Ovary (tissue), 7 donors: ENCODE measurements at regions not wholly inside any gene's neighbourhood (a gene's known extent, or its start where the extent isn't known, plus 50 kb on each side); places are given as distances from the start of the nearest gene placed in this dataset.

ENCODE experiments used
- DNase-seq, 5 donors: peaks; one replicate each; pipeline ENCODE4 v3.0.0-alpha.2; 2019 to 2020
- H3K27ac ChIP-seq, 2 donors: fragments of 200-600 bp; one replicate each; pipeline versions ENCODE4 v1.5.1 to v1.8.0; 2019 to 2022
- H3K27me3 ChIP-seq: fragments of 200-600 bp; one replicate; pipeline ENCODE4 v1.8.0; 2022
- H3K36me3 ChIP-seq: fragments of 200-600 bp; sonication (generic); one replicate; pipeline ENCODE4 v1.5.1; 2019
- H3K4me1 ChIP-seq: one replicate; pipeline ENCODE4 v1.8.1; 2013; ENCODE audit warnings: mild to moderate bottlenecking, moderate library complexity; ENCODE audit not compliant: insufficient read depth
- H3K4me3 ChIP-seq: fragments of 200-600 bp; sonication (generic); one replicate; pipeline ENCODE4 v1.5.1; 2017
- H3K9me3 ChIP-seq, 2 donors: fragments of 200-600 bp in 1 of 2; sonication (generic) in 1 of 2; one replicate each; pipeline versions ENCODE4 v1.5.1 to v1.8.1; 2013 to 2019; ENCODE audit warnings: mild to moderate bottlenecking in 1 of 2, moderate library complexity in 1 of 2
- CTCF ChIP-seq, 3 donors: fragments of 450-650 bp in 2 of 3; fragments of 200-600 bp in 1 of 3; IDR thresholded peaks; one replicate each; pipeline versions ENCODE4 v1.5.1 to v1.8.0; 2016 to 2022; ENCODE audit warnings: antibody characterized with exemption in 3 of 3, mild to moderate bottlenecking in 1 of 3
- EP300 ChIP-seq: sonication (generic); formaldehyde crosslinking; IDR thresholded peaks from one replicate; pipeline ENCODE4 v1.6.1; 2017; ENCODE audit warnings: antibody characterized with exemption
- POLR2A ChIP-seq: fragments of 450-650 bp; IDR thresholded peaks from one replicate; pipeline ENCODE4 v1.6.1; 2017; ENCODE audit warnings: antibody characterized with exemption, mild to moderate bottlenecking, moderate library complexity
- WGBS, 3 donors: extraction: QIAGEN DNeasy Blood & Tissue Kit in 1 of 3; methylation state at CpG; one replicate each; pipeline versions ENCODE4 v1.1.5 to v1.1.7; 2013 to 2017; 5-methylcytosine and 5-hydroxymethylcytosine counted together
- intact Hi-C, 4 donors: fragments of 100-400 bp; cut with DNase I; formaldehyde crosslinking; loops; one replicate each; pipeline versions ENCODE4 v1.11.0 to v1.15.1; 2022 to 2023
- donor health status: DM: no; HTN: no; CAD: no; lungs with moderate emphysema.
- donor health status: DM: no; HTN: no; CAD: no.
- donor health status: Bipolar disorder and iron deficiency.
- donor health status: DM: no; HTN: no; CAD: no.
- donor health status: DM: yes; HTN: yes; CAD: no.

GRCh38 chr2:239518286-239519088 is 117.7 kb upstream of the HDAC4 start:
- WGBS, 3 donors = 89 to 92% (median 90%) methylated on average over 19 of the region's 19 CpGs
- intact Hi-C loops = no loop called here
- no peak for DNase-seq

DNA sequence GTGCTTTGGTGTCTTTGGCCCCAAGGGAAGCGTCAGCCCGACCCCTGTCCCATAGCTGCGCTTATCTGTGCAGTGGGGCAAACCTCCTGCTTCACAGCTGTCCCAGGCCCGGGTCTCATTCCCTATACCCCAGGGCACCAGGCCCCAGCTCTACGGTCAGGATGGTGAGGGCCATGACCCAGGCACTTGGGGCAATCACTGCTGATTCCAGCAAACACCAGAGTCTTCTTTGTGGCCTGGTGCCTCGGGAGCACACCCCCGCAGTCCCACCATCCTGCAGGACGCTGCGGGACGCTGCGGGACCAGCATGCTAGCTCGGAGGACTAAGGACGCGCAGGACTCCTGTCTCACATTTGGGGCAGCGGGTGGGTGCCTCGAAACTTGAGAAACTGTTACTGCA is 116.9 kb upstream of the HDAC4 start:
- H3K27ac ChIP-seq = no peak overlapping the region
- no peaks in the 10 kb centered on the region for H3K9me3 ChIP-seq
- TF ChIP-seq CTCF (IDR thresholded peaks at IDR 0.05) = no peak
- H3K4me3 ChIP-seq = no peak overlapping the region
- H3K36me3 ChIP-seq = no peaks in the 10 kb centered on the region
- 95 to 97% (median 97%) methylated on average over 16 of the region's 16 CpGs for WGBS, 3 donors
- H3K4me1 ChIP-seq = no peaks in the 10 kb centered on the region
- DNase-seq = no peak
- H3K27me3 ChIP-seq = no peaks in the 10 kb centered on the region
- intact Hi-C loops = no loop called here

More at GRCh38 chr2:239518286-239519088, 117.7 kb upstream of the HDAC4 start:
- TF ChIP-seq EP300 = no peak
- Histone ChIP-seq H3K9me3 (no peaks in the 10 kb centered on the region), H3K4me3 (no peak overlapping the region), H3K4me1 (no peaks in the 10 kb centered on the region), H3K27ac (no peak overlapping the region), H3K36me3 (no peaks in the 10 kb centered on the region), H3K27me3 (no peaks in the 10 kb centered on the region)

- TF ChIP-seq CTCF (IDR thresholded peaks at IDR 0.05) (no peak), EP300 (no peak), POLR2A (no peak)
- WGBS, 3 donors = 87 to 93% (median 89%) methylated on average over 11 of the region's 11 CpGs
- Histone ChIP-seq H3K4me3 (no peak overlapping the region), H3K9me3 (no peaks in the 10 kb centered on the region), H3K27ac (no peak overlapping the region), H3K27me3 (no peaks in the 10 kb centered on the region), H3K36me3 (no peaks in the 10 kb centered on the region), H3K4me1 (no peaks in the 10 kb centered on the region)
- no peak for DNase-seq
- intact Hi-C loops = no loop called here
Observed at GRCh38 chr2:239516954-239517305, 116.1 kb upstream of the HDAC4 start.

DNA sequence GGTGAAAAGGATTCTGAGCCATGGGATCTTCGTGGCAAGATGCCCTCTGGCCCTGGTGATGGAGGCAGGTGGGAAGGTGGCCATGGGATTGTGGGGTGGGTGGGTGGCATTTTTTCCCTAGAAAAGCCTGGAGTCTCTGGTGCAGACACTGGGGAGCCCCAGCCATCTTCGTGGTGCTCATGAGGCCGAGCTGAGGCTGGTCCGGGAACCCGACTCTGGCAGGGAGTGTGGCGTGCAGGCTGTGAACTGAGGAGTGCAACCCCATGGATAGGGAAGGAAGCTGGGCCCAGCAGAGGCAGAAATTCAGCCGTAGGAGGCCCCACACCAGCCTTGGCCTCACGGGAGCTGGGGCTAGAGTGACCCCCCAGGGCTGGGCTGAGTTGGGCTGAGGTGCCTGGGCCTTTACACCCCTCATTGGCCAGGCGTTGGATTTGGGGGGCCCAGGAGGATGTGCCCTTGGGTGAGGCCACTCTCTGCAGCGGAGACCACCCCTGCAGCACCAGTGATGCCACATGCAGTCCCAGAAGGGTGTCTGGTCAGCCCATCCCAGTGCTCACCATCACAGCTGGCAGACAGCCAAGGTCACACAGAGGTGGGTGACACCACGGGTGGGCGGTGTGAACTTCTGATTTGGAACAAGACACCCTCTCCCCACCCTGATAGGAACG is 115.6 kb upstream of the HDAC4 start:
- H3K36me3 ChIP-seq = no peaks in the 10 kb centered on the region
- no peak for TF ChIP-seq POLR2A
- TF ChIP-seq EP300 = no peak
- TF ChIP-seq CTCF (IDR thresholded peaks at IDR 0.05) = no peak
- H3K4me1 ChIP-seq = no peaks in the 10 kb centered on the region
- no peak overlapping the region for H3K4me3 ChIP-seq
- 74 to 87% (median 83%) methylated on average over 13 of the region's 13 CpGs for WGBS, 3 donors
- intact Hi-C loops = no loop called here
- H3K27ac ChIP-seq = no peak overlapping the region
- no peaks in the 10 kb centered on the region for H3K27me3 ChIP-seq
- no peak for DNase-seq
- no peaks in the 10 kb centered on the region for H3K9me3 ChIP-seq
